GM21526 (cell line): ENCODE measurements at regions not wholly inside any gene's neighbourhood (a gene's known extent, or its start where the extent isn't known, plus 50 kb on each side); places are given as distances from the start of the nearest gene placed in this dataset.

Experiments used
- ATAC-seq: cut with Tn5 transposase; IDR thresholded peaks from one replicate; pipeline ENCODE4 v1.9.1; 2021; ENCODE audit warnings: moderate library complexity; ENCODE audit not compliant: unreplicated experiment, low FRiP score

GRCh38 chr4:124177647-124178425 lies 534.7 kb downstream of the ANKRD50 start:
- ATAC-seq = no peak

GRCh38 chr4:124178449-124179021 lies 534.0 kb downstream of the ANKRD50 start:
- no peak for ATAC-seq

GRCh38 chr4:124179506-124180186 lies 532.9 kb downstream of the ANKRD50 start:
- ATAC-seq = no peak

GRCh38 chr4:124181039-124181438 lies 531.5 kb downstream of the ANKRD50 start:
- ATAC-seq = no peak

GRCh38 chr4:124183231-124183630 lies 529.3 kb downstream of the ANKRD50 start:
- ATAC-seq = no peak

- no peak for ATAC-seq
These were observed 528.6 kb downstream of the ANKRD50 start for GRCh38 chr4:124183926-124184325.

- no peak for ATAC-seq
These were observed 527.7 kb downstream of the ANKRD50 start for GRCh38 chr4:124184792-124185191.

GRCh38 chr4:124188595-124188994 lies 523.9 kb downstream of the ANKRD50 start:
- no peak for ATAC-seq

- ATAC-seq = no peak
These were observed 523.0 kb downstream of the ANKRD50 start for GRCh38 chr4:124189545-124189944.

- no peak for ATAC-seq
These were observed 521.2 kb downstream of the ANKRD50 start for GRCh38 chr4:124191329-124191728.

GRCh38 chr4:124192544-124192943 lies 520.0 kb downstream of the ANKRD50 start:
- no peak for ATAC-seq

- no peak for ATAC-seq
These were observed 513.3 kb downstream of the ANKRD50 start for GRCh38 chr4:124199185-124199584.

GRCh38 chr4:124199755-124200154 lies 512.8 kb downstream of the ANKRD50 start:
- no peak for ATAC-seq

- ATAC-seq = no peak
These were observed 510.9 kb downstream of the ANKRD50 start for GRCh38 chr4:124201636-124202035.

- no peak for ATAC-seq
These were observed 510.4 kb downstream of the ANKRD50 start for GRCh38 chr4:124202099-124202498.

- no peak for ATAC-seq
These were observed 508.8 kb downstream of the ANKRD50 start for GRCh38 chr4:124203613-124204238.

GRCh38 chr4:124206779-124207605 lies 505.5 kb downstream of the ANKRD50 start:
- no peak for ATAC-seq

- ATAC-seq = no peak
These were observed 503.3 kb downstream of the ANKRD50 start for GRCh38 chr4:124209211-124209610.

- ATAC-seq = no peak
These were observed 502.9 kb downstream of the ANKRD50 start for GRCh38 chr4:124209626-124210025.

GRCh38 chr4:124210746-124211145 lies 501.8 kb downstream of the ANKRD50 start:
- no peak for ATAC-seq
